ENCODE measurements at regions not wholly inside any gene's neighbourhood (a gene's known extent, or its start where the extent isn't known, plus 50 kb on each side); places are given as distances from the start of the nearest gene placed in this dataset.
"Not testable (repeated sequence)": the region's sequence is repeated elsewhere in the genome, so short reads cannot be mapped to it uniquely, and the experiment has no call there.

- no peak for DNase-seq (ENCODE audit: low read depth)
Observed at GRCh38 chr2:2896011-2896410, 481.6 kb downstream of the EIPR1 start.

GRCh38 chr2:2894011-2894410 is 483.6 kb downstream of the EIPR1 start:
- not testable (repeated sequence) for DNase-seq (ENCODE audit: low read depth)

- no peak for DNase-seq (ENCODE audit: low read depth)
Observed at GRCh38 chr2:2892892-2893291, 484.7 kb downstream of the EIPR1 start.

- no peak for DNase-seq (ENCODE audit: low read depth)
Observed at GRCh38 chr2:2892378-2892777, 485.2 kb downstream of the EIPR1 start.

GRCh38 chr2:2890901-2891300 is 486.7 kb downstream of the EIPR1 start:
- no peak for DNase-seq (ENCODE audit: low read depth)

- DNase-seq (ENCODE audit: low read depth) = no peak
Observed at GRCh38 chr2:2890246-2890645, 487.4 kb downstream of the EIPR1 start.

GRCh38 chr2:2889646-2890045 is 488.0 kb downstream of the EIPR1 start:
- no peak for DNase-seq (ENCODE audit: low read depth)

GRCh38 chr2:2889141-2889540 is 488.5 kb downstream of the EIPR1 start:
- DNase-seq (ENCODE audit: low read depth) = no peak

- DNase-seq (ENCODE audit: low read depth) = no peak
Observed at GRCh38 chr2:2887772-2888387, 489.7 kb downstream of the EIPR1 start.

- DNase-seq (ENCODE audit: low read depth) = no peak
Observed at GRCh38 chr2:2886922-2887321, 490.7 kb downstream of the EIPR1 start.

GRCh38 chr2:2881499-2881898 is 496.1 kb downstream of the EIPR1 start:
- no peak for DNase-seq (ENCODE audit: low read depth)

- no peak for DNase-seq (ENCODE audit: low read depth)
Observed at GRCh38 chr2:2880938-2881337, 496.7 kb downstream of the EIPR1 start.

GRCh38 chr2:2879781-2880180 is 497.8 kb downstream of the EIPR1 start:
- no peak for DNase-seq (ENCODE audit: low read depth)

GRCh38 chr2:2879071-2879470 is 498.5 kb downstream of the EIPR1 start:
- DNase-seq (ENCODE audit: low read depth) = no peak

GRCh38 chr2:2877427-2877826 is 500.2 kb downstream of the EIPR1 start:
- DNase-seq (ENCODE audit: low read depth) = no peak

GRCh38 chr2:2876331-2877221 is 501.0 kb downstream of the EIPR1 start:
- DNase-seq (ENCODE audit: low read depth) = no peak

GRCh38 chr2:2875831-2876230 is 501.8 kb downstream of the EIPR1 start:
- DNase-seq (ENCODE audit: low read depth) = no peak

- no peak for DNase-seq (ENCODE audit: low read depth)
Observed at GRCh38 chr2:2875296-2875695, 502.3 kb downstream of the EIPR1 start.

GRCh38 chr2:2874805-2875204 is 502.8 kb downstream of the EIPR1 start:
- no peak for DNase-seq (ENCODE audit: low read depth)

GRCh38 chr2:2874341-2874740 is 503.3 kb downstream of the EIPR1 start:
- no peak for DNase-seq (ENCODE audit: low read depth)

- no peak for DNase-seq (ENCODE audit: low read depth)
Observed at GRCh38 chr2:2873450-2873811, 504.2 kb downstream of the EIPR1 start.

GRCh38 chr2:2872713-2873449 is 504.7 kb downstream of the EIPR1 start:
- DNase-seq (ENCODE audit: low read depth) = no peak

- DNase-seq (ENCODE audit: low read depth) = no peak
Observed at GRCh38 chr2:2872309-2872617, 505.4 kb downstream of the EIPR1 start.
